ENCODE measurements at regions not wholly inside any gene's neighbourhood (a gene's known extent, or its start where the extent isn't known, plus 50 kb on each side); places are given as distances from the start of the nearest gene placed in this dataset.

GRCh38 chr4:11165052-11165451 lies 263.6 kb downstream of the HS3ST1 start:
- TF ChIP-seq, protein P1, sequence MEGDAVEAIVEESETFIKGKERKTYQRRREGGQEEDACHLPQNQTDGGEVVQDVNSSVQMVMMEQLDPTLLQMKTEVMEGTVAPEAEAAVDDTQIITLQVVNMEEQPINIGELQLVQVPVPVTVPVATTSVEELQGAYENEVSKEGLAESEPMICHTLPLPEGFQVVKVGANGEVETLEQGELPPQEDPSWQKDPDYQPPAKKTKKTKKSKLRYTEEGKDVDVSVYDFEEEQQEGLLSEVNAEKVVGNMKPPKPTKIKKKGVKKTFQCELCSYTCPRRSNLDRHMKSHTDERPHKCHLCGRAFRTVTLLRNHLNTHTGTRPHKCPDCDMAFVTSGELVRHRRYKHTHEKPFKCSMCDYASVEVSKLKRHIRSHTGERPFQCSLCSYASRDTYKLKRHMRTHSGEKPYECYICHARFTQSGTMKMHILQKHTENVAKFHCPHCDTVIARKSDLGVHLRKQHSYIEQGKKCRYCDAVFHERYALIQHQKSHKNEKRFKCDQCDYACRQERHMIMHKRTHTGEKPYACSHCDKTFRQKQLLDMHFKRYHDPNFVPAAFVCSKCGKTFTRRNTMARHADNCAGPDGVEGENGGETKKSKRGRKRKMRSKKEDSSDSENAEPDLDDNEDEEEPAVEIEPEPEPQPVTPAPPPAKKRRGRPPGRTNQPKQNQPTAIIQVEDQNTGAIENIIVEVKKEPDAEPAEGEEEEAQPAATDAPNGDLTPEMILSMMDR (IDR thresholded peaks at IDR 0.05): no peak
- TF ChIP-seq POLR2A (IDR thresholded peaks at IDR 0.05): no peak

Data from tibial nerve (tissue), 3 donors.